GM21723 (cell line): ENCODE measurements at regions not wholly inside any gene's neighbourhood (a gene's known extent, or its start where the extent isn't known, plus 50 kb on each side); places are given as distances from the start of the nearest gene placed in this dataset.

Experiments used
- ATAC-seq: cut with Tn5 transposase; IDR thresholded peaks from one replicate; pipeline ENCODE4 v1.9.1; 2021; ENCODE audit warnings: mild to moderate bottlenecking, moderate library complexity; ENCODE audit not compliant: unreplicated experiment

GRCh38 chr9:81292056-81292805 is 397.1 kb downstream of the TLE1 start:
- no peak for ATAC-seq

DNA sequence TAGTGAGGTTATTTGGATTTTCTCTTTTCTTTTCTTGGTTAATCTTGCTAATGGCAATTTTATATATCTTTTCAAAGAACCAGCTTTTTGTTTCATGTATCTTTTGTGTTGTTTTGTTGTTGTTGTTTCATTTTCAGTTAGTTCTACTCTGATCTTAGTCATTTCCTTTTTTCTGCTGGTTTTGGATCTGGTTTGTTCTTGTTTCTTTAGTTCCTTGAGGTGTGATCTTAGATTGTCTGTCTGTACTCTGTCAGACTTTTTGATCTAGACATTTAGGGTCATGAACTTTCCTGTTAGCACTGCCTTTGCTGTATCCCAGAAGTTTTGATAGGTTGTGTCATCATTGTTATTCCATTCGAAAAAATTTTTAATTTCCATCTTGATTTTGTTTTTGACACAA is 399.7 kb downstream of the TLE1 start:
- no peak for ATAC-seq

- no peak for ATAC-seq
Observed at GRCh38 chr9:81268048-81268447, 421.3 kb downstream of the TLE1 start.

DNA sequence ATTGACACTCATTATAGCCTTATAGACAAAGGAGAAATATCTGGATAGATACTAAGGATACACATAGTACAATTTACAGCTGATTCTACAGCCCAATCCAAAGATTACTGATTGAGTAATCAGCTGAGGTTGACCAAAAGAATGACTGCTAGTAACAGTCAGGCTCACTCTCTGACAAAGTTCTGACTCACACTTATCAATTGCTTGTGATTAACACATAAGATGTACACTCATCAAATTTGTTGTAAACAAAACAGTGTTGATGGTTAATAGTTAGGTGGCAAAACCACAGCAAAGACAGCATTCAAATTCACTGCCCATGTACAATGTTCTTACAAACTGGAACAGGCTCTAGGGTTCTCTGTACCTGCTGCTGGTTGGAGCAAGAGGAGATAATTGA is 422.7 kb downstream of the TLE1 start:
- ATAC-seq = no peak

DNA sequence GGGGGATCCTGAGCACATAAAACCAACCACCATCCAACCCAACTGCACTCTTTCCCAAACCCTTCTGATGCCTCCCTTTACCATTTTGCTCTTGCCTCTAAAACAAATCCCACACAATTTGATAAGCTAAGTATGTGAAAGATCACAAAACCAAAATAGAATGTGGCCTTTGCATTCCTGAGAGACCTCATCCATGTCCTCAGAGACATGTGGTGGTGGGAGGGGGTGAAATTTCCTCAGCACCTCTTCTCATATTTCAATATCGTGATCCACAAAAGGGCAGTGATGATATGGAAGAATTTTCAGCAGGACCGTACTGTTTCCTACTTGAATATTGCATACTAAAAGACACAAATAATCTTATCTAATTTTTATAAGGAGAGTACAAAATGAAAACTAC is 423.3 kb downstream of the TLE1 start:
- no peak for ATAC-seq

DNA sequence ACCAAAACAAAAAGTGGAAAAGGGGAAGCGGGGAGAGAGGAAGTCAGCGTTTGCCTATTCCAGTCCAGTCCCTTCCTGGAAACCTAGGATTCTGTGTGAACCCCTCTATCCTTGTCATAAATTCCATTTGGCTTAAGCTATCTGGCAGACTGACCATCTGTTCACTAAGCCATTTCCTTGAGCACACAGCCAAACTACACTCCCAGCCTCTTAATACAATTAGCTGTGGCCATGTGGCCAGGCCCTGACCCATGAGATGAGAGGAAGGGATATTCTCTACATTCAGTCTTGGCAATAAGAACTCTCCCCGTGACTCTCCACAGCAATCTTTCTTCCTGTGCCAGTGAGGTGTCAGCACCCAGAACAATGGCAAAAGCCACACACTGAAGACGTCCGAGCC is 424.8 kb downstream of the TLE1 start:
- ATAC-seq = no peak

- no peak for ATAC-seq
Observed at GRCh38 chr9:81259896-81260295, 429.5 kb downstream of the TLE1 start.

DNA sequence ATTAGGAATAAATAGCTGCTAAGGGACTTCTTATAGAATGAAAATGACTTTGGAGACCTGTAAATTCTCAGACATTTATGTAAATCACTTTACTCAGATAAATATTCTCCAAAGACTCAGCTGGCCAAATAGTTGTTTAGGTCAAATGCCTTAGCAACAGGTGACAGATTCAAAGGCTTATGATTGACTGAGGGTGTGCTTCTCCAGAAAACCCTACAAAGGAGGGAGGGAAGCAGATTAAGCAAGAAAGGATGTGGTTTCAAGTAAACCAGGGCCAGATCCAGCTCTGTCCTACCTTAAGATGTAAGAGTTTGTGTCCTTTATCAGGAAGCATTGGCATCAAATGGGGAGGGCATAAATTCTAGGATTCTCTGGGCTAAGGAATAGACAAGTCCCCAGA is 433.0 kb downstream of the TLE1 start:
- no peak for ATAC-seq

DNA sequence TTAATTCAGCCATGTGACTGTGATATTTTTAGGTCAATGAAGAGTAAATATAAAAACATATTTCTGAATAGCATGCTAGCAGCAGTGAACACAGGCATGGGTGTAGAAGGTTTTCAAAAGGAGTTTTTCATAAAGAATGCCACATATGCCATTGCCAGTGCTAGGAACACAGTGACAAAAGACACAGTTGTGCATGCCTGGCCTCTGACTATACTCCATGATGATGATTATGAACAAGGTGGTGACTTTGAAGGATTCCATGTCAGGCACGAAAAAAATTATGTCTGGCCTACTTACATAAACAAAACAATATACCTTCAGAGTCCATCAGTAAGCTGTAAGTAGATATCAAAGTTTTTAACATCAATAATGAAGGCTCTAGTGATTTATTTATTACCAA is 438.7 kb downstream of the TLE1 start:
- ATAC-seq = no peak

DNA sequence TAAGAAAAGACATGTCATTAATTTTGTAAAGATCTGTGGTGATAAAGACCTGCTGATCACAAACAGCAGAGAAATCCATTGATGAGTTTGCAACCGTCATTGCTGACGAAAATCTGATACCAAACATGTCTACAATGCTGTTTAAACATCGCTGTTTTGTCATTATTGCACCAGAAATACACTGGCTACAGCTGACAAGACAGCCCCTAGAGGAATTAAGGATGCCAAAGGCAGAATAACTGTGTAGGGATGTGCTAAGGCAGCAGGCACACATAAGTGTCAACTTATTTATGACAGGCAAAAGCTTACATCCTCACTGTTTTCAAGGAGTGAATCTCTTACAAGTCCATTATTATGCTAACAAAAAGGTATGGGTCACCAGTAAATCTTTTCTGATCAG is 439.3 kb downstream of the TLE1 start:
- no peak for ATAC-seq

- no peak for ATAC-seq
Observed at GRCh38 chr9:81245254-81245956, 443.9 kb downstream of the TLE1 start.

- no peak for ATAC-seq
Observed at GRCh38 chr9:81244631-81245030, 444.7 kb downstream of the TLE1 start.

- no peak for ATAC-seq
Observed at GRCh38 chr9:81242866-81243265, 446.5 kb downstream of the TLE1 start.

- no peak for ATAC-seq
Observed at GRCh38 chr9:81239388-81239787, 450.0 kb downstream of the TLE1 start.

DNA sequence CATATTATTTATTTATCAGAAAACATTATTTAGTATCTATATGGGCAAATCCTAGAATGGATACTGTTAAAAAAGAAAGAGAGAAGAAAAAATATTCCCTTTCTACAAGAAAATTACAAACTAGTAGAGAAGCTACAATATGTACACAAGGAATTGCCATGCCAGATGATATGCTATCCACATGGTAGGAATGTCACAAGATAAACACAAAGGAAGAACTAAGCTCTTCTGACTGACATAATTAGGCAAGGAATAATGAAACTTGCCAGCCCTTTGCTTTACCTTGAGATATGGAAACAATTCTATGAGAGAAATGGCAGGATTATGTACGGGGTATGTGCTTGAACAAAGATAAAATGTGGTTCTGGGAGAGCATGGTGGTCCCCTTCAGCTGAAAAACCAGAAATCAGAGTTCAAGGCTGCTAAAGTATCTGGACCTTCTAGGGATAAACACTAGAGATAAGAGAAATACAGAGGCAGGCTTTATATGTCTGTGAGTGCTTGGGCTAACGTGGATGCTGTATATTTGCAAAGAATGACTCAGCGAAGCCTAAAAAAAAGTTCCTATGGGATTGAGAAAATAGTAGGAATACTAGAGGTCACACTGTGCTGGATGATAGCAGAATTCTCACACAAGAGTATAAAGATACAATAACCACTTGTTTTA is 451.6 kb downstream of the TLE1 start:
- no peak for ATAC-seq

GRCh38 chr9:81234924-81235610 is 454.3 kb downstream of the TLE1 start:
- no peak for ATAC-seq

GRCh38 chr9:81231011-81231410 is 458.3 kb downstream of the TLE1 start:
- no peak for ATAC-seq

DNA sequence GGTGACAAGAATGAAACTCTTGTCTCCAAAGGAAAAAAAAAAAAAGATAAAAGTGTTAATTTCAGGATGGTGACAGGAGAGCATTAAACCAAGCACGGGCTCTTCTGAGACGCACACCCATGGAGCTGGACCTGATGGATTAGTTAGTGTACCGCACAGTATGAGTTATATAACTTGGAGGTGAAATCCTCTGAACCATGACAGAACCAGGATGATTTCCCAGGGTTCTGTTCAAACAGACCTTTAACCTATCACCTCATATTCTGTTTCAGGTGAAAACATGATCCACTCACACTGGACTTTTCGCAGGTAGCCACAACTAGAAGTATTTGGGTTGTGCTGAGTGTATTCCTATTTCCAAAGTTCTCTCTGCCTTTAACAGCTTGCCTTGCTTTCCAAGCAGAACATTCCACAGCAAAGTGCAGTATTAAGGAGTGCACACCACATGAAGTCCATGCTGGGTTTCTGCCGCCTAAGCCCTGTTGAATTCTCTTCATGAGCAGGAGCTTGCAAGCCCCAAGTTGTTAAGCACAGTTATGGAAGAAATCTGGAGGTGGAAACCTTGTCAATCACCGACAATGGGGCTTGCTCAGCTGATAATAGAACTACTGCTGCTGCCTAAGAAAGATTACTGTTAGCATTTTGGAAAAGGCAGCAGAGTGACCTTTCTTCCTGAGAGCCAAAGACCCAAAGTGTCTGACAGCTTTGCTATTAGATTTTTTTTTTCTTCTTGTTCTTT is 461.7 kb downstream of the TLE1 start:
- ATAC-seq = no peak

- ATAC-seq = no peak
Observed at GRCh38 chr9:81225596-81225995, 463.8 kb downstream of the TLE1 start.

- no peak for ATAC-seq
Observed at GRCh38 chr9:81224166-81225081, 464.9 kb downstream of the TLE1 start.
